HepG2 (cell line): ENCODE measurements at regions not wholly inside any gene's neighbourhood (a gene's known extent, or its start where the extent isn't known, plus 50 kb on each side); places are given as distances from the start of the nearest gene placed in this dataset.

Experiments used
- ATAC-seq: fragments of 200-7000 bp; cut with Tn5 transposase; 3 replicates; pipeline ENCODE4 v1.9.1; 2020; ENCODE audit warnings: mild to moderate bottlenecking, moderate library complexity
- BruUV-seq: library from RNA; stranded (reverse); fragments of 400-500 nt; replicated peaks from 2 replicates; lab custom pipeline; 2021; lab: Mats Ljungman, UMichigan
- CTCF ChIA-PET: fragments of 300-600 bp; formaldehyde crosslinking; extraction: SDS; loops from one replicate; lab custom pipeline; 2021; ENCODE audit warnings: low total read pairs, inconsistent platforms, low intra/inter-chr PET ratio; lab: Yijun Ruan, JAX
- POLR2A ChIA-PET: fragments of 350-600 bp; sonication (Branson Sonifier 250); formaldehyde crosslinking; loops from one replicate; lab custom pipeline; 2020; ENCODE audit warnings: antibody characterized with exemption, inconsistent platforms; lab: Yijun Ruan, JAX
- DNase-seq: peaks from one replicate; pipeline ENCODE4 v3.0.0-alpha.2; 2015; ENCODE audit warnings: low spot score
- FAIRE-seq: peaks from 3 replicates; lab custom pipeline; 2011; peaks lifted over from hg19 to GRCh38; lab: Jason Lieb, UNC
- H2AFZ ChIP-seq: one replicate; pipeline ENCODE4 v1.6.1; 2011; ENCODE audit warnings: low read length, inconsistent platforms
- H3K27ac ChIP-seq: fragments of 300-600 bp; 3 replicates; pipeline ENCODE4 v1.8.0; 2011; ENCODE audit warnings: mixed run types, mild to moderate bottlenecking, mixed read lengths, low read length, inconsistent platforms; ENCODE audit not compliant: insufficient read depth; ENCODE audit errors: extremely low read length
- H3K27me3 ChIP-seq, 2 experiments: fragments of 200-600 bp in 1 of 2; 2 replicates in 1 of 2; 3 replicates in 1 of 2; pipeline versions ENCODE4 v1.6.0 to v1.8.0; 2011; ENCODE audit warnings: low read length in 2 of 2, mild to moderate bottlenecking in 2 of 2, moderate library complexity in 2 of 2, inconsistent platforms in 1 of 2; ENCODE audit not compliant: insufficient read depth in 2 of 2, control insufficient read depth in 1 of 2
- H3K36me3 ChIP-seq, 2 experiments: fragments of 200-600 bp in 1 of 2; replicated peaks in 1 of 2; 2 replicates in 1 of 2; 3 replicates in 1 of 2; pipeline versions ENCODE4 v1.5.1 to v1.8.0; 2011; ENCODE audit warnings: low read length in 2 of 2, inconsistent platforms in 1 of 2; ENCODE audit not compliant: insufficient read depth in 2 of 2, control insufficient read depth in 1 of 2
- H3K4me1 ChIP-seq: 2 replicates; pipeline ENCODE4 v1.5.1; 2012; ENCODE audit warnings: low read length, inconsistent platforms; ENCODE audit not compliant: insufficient read depth
- H3K4me2 ChIP-seq: 2 replicates; pipeline ENCODE4 v1.6.0; 2011; ENCODE audit warnings: low read depth, low read length, inconsistent platforms
- H3K4me3 ChIP-seq, 3 experiments: fragments of 200-600 bp in 1 of 3; sonication (generic), shearing (Covaris generic) in 1 of 3; replicated peaks in 1 of 3; 2 replicates each; pipeline ENCODE4 v1.5.1; 2011 to 2016; ENCODE audit warnings: low read length in 3 of 3, inconsistent platforms in 2 of 3, low read depth in 2 of 3, mild to moderate bottlenecking in 2 of 3, control low read depth in 1 of 3, mixed read lengths in 1 of 3; ENCODE audit not compliant: insufficient read depth in 1 of 3
- H3K79me2 ChIP-seq: one replicate; pipeline ENCODE4 v1.6.1; 2011; ENCODE audit warnings: low read length, inconsistent platforms; ENCODE audit not compliant: insufficient read depth
- H3K9ac ChIP-seq: 2 replicates; pipeline ENCODE4 v1.6.0; 2011; ENCODE audit warnings: mild to moderate bottlenecking, low read depth, low read length, inconsistent platforms; ENCODE audit not compliant: insufficient read depth
- H3K9me3 ChIP-seq: 2 replicates; pipeline ENCODE4 v1.5.1; 2012; ENCODE audit warnings: mild to moderate bottlenecking, low read length
- H4K20me1 ChIP-seq: 2 replicates; pipeline ENCODE4 v1.6.0; 2011; ENCODE audit warnings: inconsistent platforms, mild to moderate bottlenecking, low read length, moderate library complexity; ENCODE audit not compliant: insufficient read depth
- AHDC1 ChIP-seq: sonication (generic); formaldehyde crosslinking; IDR thresholded peaks from 2 replicates; pipeline ENCODE4 v1.5.1; 2020; ENCODE audit warnings: mild to moderate bottlenecking, missing genetic modification reagents, borderline replicate concordance
- CHCHD3 ChIP-seq: sonication (generic); formaldehyde crosslinking; IDR thresholded peaks from 2 replicates; pipeline ENCODE4 v1.8.0; 2022; ENCODE audit warnings: mild to moderate bottlenecking, missing genetic modification reagents, moderate library complexity
- NFE2L2 ChIP-seq: fragments of 150-350 bp; IDR thresholded peaks from 2 replicates; pipeline ENCODE4 v1.6.1; 2014; ENCODE audit warnings: low read length
- NR2F6 ChIP-seq, 2 experiments: IDR thresholded peaks; 2 replicates each; pipeline ENCODE4 v1.6.1; 2016; ENCODE audit warnings: antibody characterized with exemption in 1 of 2, mild to moderate bottlenecking in 1 of 2
- RFXANK ChIP-seq: IDR thresholded peaks from 2 replicates; pipeline ENCODE4 v1.6.1; 2016
- SIX4 ChIP-seq: sonication (generic); formaldehyde crosslinking; IDR thresholded peaks from 2 replicates; pipeline ENCODE4 v1.4.0; 2020; ENCODE audit warnings: missing genetic modification reagents
- YY1 ChIP-seq: IDR thresholded peaks from 2 replicates; pipeline ENCODE4 v1.6.1; 2011; ENCODE audit warnings: low read length, low read depth, moderate library complexity, mild to moderate bottlenecking; ENCODE audit not compliant: insufficient read depth, insufficient replicate concordance
- ZNF589 ChIP-seq: sonication (generic); formaldehyde crosslinking; conservative IDR thresholded peaks from 2 replicates; pipeline ENCODE4 v1.8.0; 2022; ENCODE audit warnings: mild to moderate bottlenecking, moderate library complexity, missing genetic modification reagents
- ZNF75D ChIP-seq: sonication (generic); formaldehyde crosslinking; IDR thresholded peaks from 2 replicates; pipeline ENCODE4 v1.8.1; 2023; ENCODE audit warnings: missing genetic modification reagents, mild to moderate bottlenecking, borderline replicate concordance
- ZNF83 ChIP-seq: sonication (generic); formaldehyde crosslinking; IDR thresholded peaks from 2 replicates; pipeline ENCODE4 v1.4.0; 2020; ENCODE audit warnings: missing genetic modification reagents, mild to moderate bottlenecking, borderline replicate concordance
- WGBS: methylation state at CpG from one replicate; pipeline ENCODE4 v1.1.6; 2017; ENCODE audit warnings: low lambda C conversion rate; 5-methylcytosine and 5-hydroxymethylcytosine counted together
- in situ Hi-C: cut with HindIII; loops from 2 replicates; pipeline ENCODE4 v1.10.0; 2017; ENCODE audit warnings: low pct_unique_long_range_greater_than_20kb; ENCODE audit not compliant: extremely low pct_ligation_motif_present
- intact Hi-C: fragments of 100-400 bp; cut with micrococcal nuclease; formaldehyde crosslinking; loops from one replicate; pipeline ENCODE4 v1.10.0; 2022; ENCODE audit not compliant: unreplicated experiment

- H3K4me1 ChIP-seq, result no peaks in the 10 kb centered on the region
- H2AFZ ChIP-seq, result no peak overlapping the region
- FAIRE-seq (no peak), DNase-seq (no peak)
- no peak overlapping the region for H3K4me2 ChIP-seq
- no peaks in the 10 kb centered on the region; a peak in 1 of 5 replicates for H3K27me3 ChIP-seq
- H3K79me2 ChIP-seq, result no peaks in the 10 kb centered on the region
- H3K9me3 ChIP-seq, result peaks cover 9% of the 10 kb centered on the region
- 10% methylated on average over 5 of the region's 5 CpGs for WGBS
- CTCF ChIA-PET, result no interaction called here
- H3K27ac ChIP-seq, result no peak overlapping the region
- no peak for TF ChIP-seq AHDC1
- TF ChIP-seq ZNF83 (CRISPR knock-in tag), result no peak
- no peak for TF ChIP-seq ZNF589 (CRISPR knock-in tag)
- no peak for TF ChIP-seq SIX4
- no peak for TF ChIP-seq NR2F6 (IDR thresholded peaks at IDR 0.05)
- no peak for TF ChIP-seq NR2F6 (CRISPR knock-in tag; IDR thresholded peaks at IDR 0.05)
- TF ChIP-seq NFE2L2, result no peak
- TF ChIP-seq YY1, result no peak
- TF ChIP-seq CHCHD3 (CRISPR knock-in tag), result no peak
- no peak for TF ChIP-seq ZNF75D
- no peak for TF ChIP-seq RFXANK (CRISPR knock-in tag)
- TF ChIP-seq, all 625 proteins: peak for 0
- ATAC-seq, result no peak
- no peaks in the 10 kb centered on the region for H4K20me1 ChIP-seq
- no peaks in the 10 kb centered on the region for H3K36me3 ChIP-seq
- no TSS peak for BruUV-seq
- in situ Hi-C loops, result no loop called here
- H3K9ac ChIP-seq, result no peak overlapping the region
- POLR2A ChIA-PET, result no interaction called here
- H3K4me3 ChIP-seq, result no peak overlapping the region
- intact Hi-C loops, result no loop called here
Measured at GRCh38 chr13:55652657-55653056, 1488.1 kb upstream of the PRR20A start.
